Activated naive CD4-positive, alpha-beta T cell (primary cell): ENCODE measurements at regions not wholly inside any gene's neighbourhood (a gene's known extent, or its start where the extent isn't known, plus 50 kb on each side); places are given as distances from the start of the nearest gene placed in this dataset.

Source experiments
- DNase-seq, 4 experiments: peaks; one replicate each; lab custom pipeline; 2025; lab: John Stamatoyannopoulos, UW

GRCh38 chr9:135239100-135239768 is 151.8 kb downstream of the OLFM1 start:
- no peak for DNase-seq

DNA sequence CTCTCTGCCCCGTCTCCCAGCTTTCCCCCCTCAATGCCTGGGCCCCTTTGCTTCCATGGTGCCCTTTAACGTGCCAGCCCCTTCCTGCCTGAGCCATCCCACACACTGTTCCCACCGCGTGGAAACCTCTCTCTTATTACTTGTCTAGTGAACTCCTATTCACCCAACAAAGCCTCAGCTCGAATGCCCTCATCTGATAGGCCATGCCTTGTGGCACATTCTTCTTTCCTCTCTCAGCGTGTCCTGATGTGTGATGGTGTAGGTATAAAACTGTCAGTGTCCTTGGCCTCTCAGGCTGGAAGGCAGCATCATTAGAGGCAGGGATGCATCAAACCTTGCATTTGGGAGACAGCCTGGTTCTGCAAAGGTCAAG is 152.3 kb downstream of the OLFM1 start:
- DNase-seq, result no peak

DNA sequence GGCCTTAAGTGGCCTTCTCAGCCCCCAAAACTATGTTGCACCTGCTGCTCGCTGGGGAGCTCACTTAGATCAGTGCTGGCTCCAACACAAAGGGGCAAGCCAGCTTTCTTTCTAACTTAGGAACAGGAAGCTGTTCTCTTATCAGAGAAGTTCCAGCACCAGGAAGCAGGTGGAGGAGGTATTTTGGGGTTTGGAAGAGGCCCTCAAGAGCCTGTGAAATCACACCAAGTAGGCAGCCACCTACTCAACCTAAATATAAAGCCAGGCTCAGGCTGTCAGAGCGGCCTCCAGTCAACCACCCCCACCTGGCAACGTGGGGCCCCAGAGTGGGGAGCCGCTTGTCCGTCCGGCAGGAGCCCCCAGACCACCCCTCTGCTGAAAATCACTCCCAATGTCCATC is 152.8 kb downstream of the OLFM1 start:
- DNase-seq, result no peak

GRCh38 chr9:135240871-135241311 is 153.4 kb downstream of the OLFM1 start:
- no peak for DNase-seq

- no peak for DNase-seq
Measured at GRCh38 chr9:135241381-135242048, 154.0 kb downstream of the OLFM1 start.

DNA sequence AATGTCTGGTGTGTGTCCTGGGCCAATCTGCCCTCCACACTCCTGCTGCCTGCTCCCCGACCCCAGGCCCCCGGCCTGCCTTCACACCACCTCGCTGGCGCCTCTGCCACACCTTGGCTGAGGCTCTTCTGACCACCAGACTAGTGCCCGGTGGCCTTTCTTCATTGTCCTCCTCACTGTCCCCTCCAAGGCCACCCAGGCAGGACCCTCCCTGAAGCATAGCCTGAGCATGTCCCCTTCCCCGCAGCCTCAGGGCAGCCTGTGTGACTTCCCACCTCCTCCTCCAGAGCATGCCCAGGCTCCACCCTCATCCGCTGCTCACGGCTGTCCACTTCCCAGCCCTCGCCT is 154.6 kb downstream of the OLFM1 start:
- no peak for DNase-seq

GRCh38 chr9:135242406-135242805 is 154.9 kb downstream of the OLFM1 start:
- DNase-seq, result no peak

- DNase-seq, result no peak
Measured at GRCh38 chr9:135243201-135244190, 156.0 kb downstream of the OLFM1 start.

- DNase-seq, result no peak
Measured at GRCh38 chr9:135244271-135245221, 157.1 kb downstream of the OLFM1 start.

- no peak for DNase-seq
Measured at GRCh38 chr9:135245482-135246247, 158.2 kb downstream of the OLFM1 start.

- no peak for DNase-seq
Measured at GRCh38 chr9:135246248-135247205, 159.1 kb downstream of the OLFM1 start.

DNA sequence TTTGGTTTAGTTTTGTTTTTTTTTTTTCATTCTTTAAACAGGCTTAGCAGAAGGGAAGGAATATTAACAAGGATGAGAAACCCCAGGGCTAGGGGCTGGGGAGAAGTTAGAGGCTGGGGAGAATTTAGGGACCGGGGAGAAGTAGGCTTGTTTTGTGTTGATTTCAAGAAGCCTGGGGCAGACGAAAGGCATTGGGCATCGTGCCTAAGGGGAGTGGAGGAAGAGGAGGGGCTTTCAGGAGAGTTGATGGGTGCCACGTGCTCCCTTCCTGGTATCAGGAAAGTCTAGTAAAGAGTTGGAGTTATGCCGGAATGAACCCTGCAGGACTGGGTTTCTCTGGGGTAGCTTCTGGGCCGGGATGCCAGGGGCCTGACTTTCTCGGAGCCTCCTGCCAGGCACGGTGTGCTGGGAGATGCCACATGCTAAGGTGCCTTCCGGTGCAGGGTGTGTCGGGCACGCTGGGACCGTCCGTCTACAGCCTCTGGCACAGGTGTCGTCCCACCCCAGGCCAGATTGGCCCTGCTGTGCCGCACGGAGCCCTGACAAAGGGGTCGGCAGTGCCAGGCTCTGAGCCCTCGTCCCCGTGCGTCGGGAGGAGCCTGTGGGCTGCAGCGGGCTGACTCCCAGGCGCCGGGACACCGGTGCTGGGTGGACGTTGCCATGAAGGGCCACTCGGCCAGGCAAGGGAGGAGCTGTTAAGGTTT is 159.9 kb downstream of the OLFM1 start:
- no peak for DNase-seq

DNA sequence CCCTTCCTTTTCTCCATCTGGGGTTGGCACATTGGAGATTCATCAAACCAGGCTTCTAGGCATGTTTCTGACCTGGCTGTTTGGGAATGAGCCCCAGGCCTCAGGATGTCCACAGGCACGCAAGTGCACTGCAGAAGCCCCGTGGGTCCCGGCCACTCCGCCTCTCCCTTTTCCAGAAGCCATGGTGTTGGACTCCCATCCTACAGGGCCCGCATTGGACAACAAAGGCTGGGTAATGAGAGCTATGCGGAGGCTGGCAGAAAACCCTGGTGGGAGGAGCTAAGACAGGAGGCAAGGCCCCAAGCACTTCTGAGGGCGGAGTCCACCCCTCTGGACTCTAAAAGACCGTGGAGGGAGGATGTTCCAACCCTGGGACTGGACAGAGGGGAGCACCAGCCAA is 160.6 kb downstream of the OLFM1 start:
- no peak for DNase-seq

- DNase-seq, result no peak
Measured at GRCh38 chr9:135248721-135249120, 161.3 kb downstream of the OLFM1 start.

GRCh38 chr9:135249191-135249590 is 161.7 kb downstream of the OLFM1 start:
- no peak for DNase-seq

DNA sequence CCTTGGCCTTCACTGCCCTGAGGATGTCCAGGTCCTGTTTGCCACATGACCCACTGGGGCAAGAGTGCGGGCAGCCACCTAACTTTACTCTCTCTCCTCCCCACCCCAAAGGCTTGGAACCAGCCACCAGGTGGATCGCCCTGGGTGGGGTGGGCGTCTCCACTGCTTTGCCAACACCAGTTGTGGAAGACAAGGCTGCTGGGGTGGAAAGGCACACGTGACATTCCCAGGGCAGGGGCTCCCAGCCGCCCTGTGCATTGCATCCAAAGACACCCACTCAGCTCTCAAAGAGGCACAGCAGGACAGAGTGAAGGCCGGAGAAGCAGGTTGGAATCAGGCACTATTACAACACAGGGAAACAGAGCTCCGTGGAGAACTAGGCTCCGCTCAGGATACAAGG is 162.2 kb downstream of the OLFM1 start:
- DNase-seq, result no peak

DNA sequence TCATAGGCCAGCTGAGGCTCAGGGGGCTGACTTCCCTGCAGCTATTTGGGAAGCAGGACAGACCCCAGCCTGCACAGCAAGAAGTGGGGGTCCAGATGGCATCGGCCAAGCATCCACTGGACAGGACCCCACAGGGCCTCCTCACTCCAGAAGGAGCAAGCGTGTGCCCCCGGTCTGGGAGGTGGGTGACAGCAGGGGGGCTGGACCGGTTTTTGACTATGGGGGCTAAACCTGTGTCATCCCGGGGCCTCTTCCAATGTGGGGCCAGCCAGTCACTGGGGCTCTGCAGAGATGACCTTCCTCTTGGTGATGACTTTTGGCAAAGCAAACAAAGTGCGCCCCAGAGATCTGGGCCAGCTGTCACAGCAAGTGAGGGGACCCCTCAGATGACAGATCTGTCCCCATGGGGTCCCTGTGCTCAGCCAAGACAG is 163.9 kb downstream of the OLFM1 start:
- DNase-seq, result no peak

- no peak for DNase-seq
Measured at GRCh38 chr9:135251996-135252760, 164.7 kb downstream of the OLFM1 start.
